SU-DHL-6 (cell line): ENCODE measurements at regions not wholly inside any gene's neighbourhood (a gene's known extent, or its start where the extent isn't known, plus 50 kb on each side); places are given as distances from the start of the nearest gene placed in this dataset.

Experiments
- H2AFZ ChIP-seq: fragments of 200-600 bp; sonication (generic); 2 replicates; pipeline ENCODE4 v1.6.1; 2014; ENCODE audit warnings: low read depth, mild to moderate bottlenecking, moderate library complexity, mixed read lengths, antibody characterized with exemption, low read length; ENCODE audit not compliant: severe bottlenecking
- H3F3A ChIP-seq: fragments of 200-600 bp; shearing (Covaris generic); 2 replicates; pipeline ENCODE4 v1.6.0; 2016; ENCODE audit warnings: antibody characterized with exemption, mild to moderate bottlenecking; ENCODE audit not compliant: insufficient read depth
- H3K27ac ChIP-seq: fragments of 200-600 bp; sonication (generic); 2 replicates; pipeline ENCODE4 v1.5.1; 2016; ENCODE audit warnings: low read depth, mild to moderate bottlenecking, low read length, moderate library complexity, mixed read lengths
- H3K27me3 ChIP-seq: fragments of 200-600 bp; sonication (generic), shearing (Covaris generic); 2 replicates; pipeline ENCODE4 v1.6.0; 2014; ENCODE audit warnings: mild to moderate bottlenecking, low read length
- H3K36me3 ChIP-seq: fragments of 200-600 bp; sonication (generic); 2 replicates; pipeline ENCODE4 v1.6.1; 2014; ENCODE audit warnings: mild to moderate bottlenecking, low read length, mixed read lengths
- H3K4me2 ChIP-seq: fragments of 300-600, 200-600 bp; shearing (Covaris generic), sonication (generic); 2 replicates; pipeline ENCODE4 v1.6.0; 2014; ENCODE audit warnings: low read length, low read depth, mild to moderate bottlenecking; ENCODE audit not compliant: poor library complexity, severe bottlenecking
- H3K4me3 ChIP-seq: fragments of 200-600 bp; sonication (generic); 2 replicates; pipeline ENCODE4 v1.5.1; 2014; ENCODE audit warnings: antibody characterized with exemption, low read length, mild to moderate bottlenecking, mixed read lengths; ENCODE audit not compliant: insufficient read depth, poor library complexity, severe bottlenecking
- H3K79me2 ChIP-seq: fragments of 200-600 bp; sonication (generic); 2 replicates; pipeline ENCODE4 v1.6.1; 2014; ENCODE audit warnings: mild to moderate bottlenecking, low read length, moderate library complexity; ENCODE audit not compliant: insufficient read depth
- H3K9ac ChIP-seq: fragments of 200-600 bp; sonication (generic); 2 replicates; pipeline ENCODE4 v1.7.0; 2014; ENCODE audit warnings: mild to moderate bottlenecking, low read length
- H3K9me2 ChIP-seq: fragments of 200-600 bp; sonication (generic); replicated peaks from 2 replicates; pipeline ENCODE4 v1.6.1; 2014; ENCODE audit warnings: low read length; ENCODE audit not compliant: insufficient read depth
- H3K9me3 ChIP-seq: fragments of 200-600 bp; sonication (generic); 2 replicates; pipeline ENCODE4 v1.6.1; 2014; ENCODE audit warnings: low read length, mixed read lengths; ENCODE audit not compliant: insufficient read depth
- H4K20me1 ChIP-seq: fragments of 200-600 bp; sonication (generic); 2 replicates; pipeline ENCODE4 v1.6.1; 2014; ENCODE audit warnings: low read depth, mild to moderate bottlenecking, antibody characterized with exemption, low read length, moderate library complexity, mixed read lengths
- CTCF ChIP-seq: fragments of 200-600 bp; sonication (generic); IDR thresholded peaks from one replicate; pipeline ENCODE4 v1.5.1; 2017; ENCODE audit warnings: antibody characterized with exemption, mild to moderate bottlenecking, low read length, moderate library complexity; ENCODE audit not compliant: insufficient read depth, poor library complexity, severe bottlenecking
- EZH2phosphoT487 ChIP-seq: fragments of 200-600 bp; sonication (generic), shearing (Covaris generic); conservative IDR thresholded peaks from 2 replicates; pipeline ENCODE4 v1.6.1; 2018; ENCODE audit warnings: mild to moderate bottlenecking, antibody characterized with exemption, low read length, moderate library complexity, mixed read lengths

- no peaks in the 10 kb centered on the region for H3K9me2 ChIP-seq
- no peak overlapping the region for H3K9ac ChIP-seq
- H3F3A ChIP-seq = no peaks in the 10 kb centered on the region
- no peak overlapping the region for H2AFZ ChIP-seq
- no peak overlapping the region for H3K4me3 ChIP-seq
- H3K36me3 ChIP-seq = no peaks in the 10 kb centered on the region
- H3K27me3 ChIP-seq = no peaks in the 10 kb centered on the region
- no peak overlapping the region for H3K27ac ChIP-seq
- H4K20me1 ChIP-seq = no peaks in the 10 kb centered on the region
- no peaks in the 10 kb centered on the region for H3K9me3 ChIP-seq
- H3K4me2 ChIP-seq = no peak overlapping the region
- no peaks in the 10 kb centered on the region for H3K79me2 ChIP-seq
- TF ChIP-seq CTCF = no peak
- TF ChIP-seq EZH2phosphoT487 = no peak
These were observed 329.5 kb upstream of the KHDRBS2 start for GRCh38 chr6:62615366-62616015.

- Histone ChIP-seq H3K4me2 (no peak overlapping the region), H3K9ac (no peak overlapping the region), H3K27me3 (no peaks in the 10 kb centered on the region), H2AFZ (no peak overlapping the region), H3K79me2 (no peaks in the 10 kb centered on the region), H3K9me3 (no peaks in the 10 kb centered on the region), H3K4me3 (no peak overlapping the region), H3K36me3 (no peaks in the 10 kb centered on the region), H3F3A (no peaks in the 10 kb centered on the region), H4K20me1 (no peaks in the 10 kb centered on the region), H3K27ac (no peak overlapping the region), H3K9me2 (no peaks in the 10 kb centered on the region)
- TF ChIP-seq CTCF (no peak), EZH2phosphoT487 (no peak)
These were observed 328.4 kb upstream of the KHDRBS2 start for GRCh38 chr6:62614442-62614841.

- H3K79me2 ChIP-seq = no peaks in the 10 kb centered on the region
- H3K9me3 ChIP-seq = no peaks in the 10 kb centered on the region
- TF ChIP-seq CTCF (no peak), EZH2phosphoT487 (no peak)
- no peaks in the 10 kb centered on the region for H3K36me3 ChIP-seq
- no peak overlapping the region for H3K4me3 ChIP-seq
- H3K9ac ChIP-seq = no peak overlapping the region
- no peaks in the 10 kb centered on the region for H3K27me3 ChIP-seq
- H3F3A ChIP-seq = no peaks in the 10 kb centered on the region
- no peak overlapping the region for H3K27ac ChIP-seq
- H3K9me2 ChIP-seq = no peaks in the 10 kb centered on the region
- H4K20me1 ChIP-seq = no peaks in the 10 kb centered on the region
- H2AFZ ChIP-seq = no peak overlapping the region
- H3K4me2 ChIP-seq = no peak overlapping the region
These were observed 327.9 kb upstream of the KHDRBS2 start for GRCh38 chr6:62613928-62614327.
